Psoas muscle (tissue), 7 donors: ENCODE measurements at regions not wholly inside any gene's neighbourhood (a gene's known extent, or its start where the extent isn't known, plus 50 kb on each side); places are given as distances from the start of the nearest gene placed in this dataset.

Source experiments
- ATAC-seq, 4 donors: fragments of 200-7000 bp; cut with Tn5 transposase; one replicate each; pipeline ENCODE4 v1.9.1; 2020; ENCODE audit warnings: moderate library complexity in 3 of 4, mild to moderate bottlenecking in 2 of 4
- DNase-seq, 2 donors: peaks; one replicate each; pipeline ENCODE4 v3.0.0-alpha.2; 2020
- H3K27ac ChIP-seq: fragments of 200-600 bp; one replicate; pipeline ENCODE4 v1.8.0; 2022
- H3K27me3 ChIP-seq, 3 donors: fragments of 200-600 bp in 1 of 3; one replicate each; pipeline versions ENCODE4 v1.6.1 to v1.8.0; 2013 to 2022; ENCODE audit warnings: low read length in 2 of 3, mild to moderate bottlenecking in 2 of 3, moderate library complexity in 1 of 3; ENCODE audit not compliant: insufficient read depth in 3 of 3
- H3K36me3 ChIP-seq, 2 donors: fragments of 200-600 bp in 1 of 2; one replicate each; pipeline versions ENCODE4 v1.6.1 to v1.8.0; 2013 to 2022; ENCODE audit warnings: low read depth in 1 of 2, mild to moderate bottlenecking in 1 of 2, moderate library complexity in 1 of 2; ENCODE audit not compliant: insufficient read depth in 1 of 2
- H3K4me1 ChIP-seq: fragments of 200-600 bp; one replicate; pipeline ENCODE4 v1.8.0; 2022
- H3K4me3 ChIP-seq: fragments of 200-600 bp; one replicate; pipeline ENCODE4 v1.8.0; 2022; ENCODE audit warnings: mild to moderate bottlenecking
- H3K9me3 ChIP-seq: fragments of 200-600 bp; one replicate; pipeline ENCODE4 v1.8.0; 2022
- WGBS, 3 donors: extraction: QIAGEN DNeasy Blood & Tissue Kit; methylation state at CpG; one replicate each; pipeline versions ENCODE4 v1.1.6 to v1.1.7; 2013; 5-methylcytosine and 5-hydroxymethylcytosine counted together
- intact Hi-C, 2 donors: fragments of 100-400 bp; cut with DNase I; formaldehyde crosslinking; loops; one replicate each; pipeline versions ENCODE4 v1.11.0 to v1.14.2; 2022
- TF ChIP-seq, protein P1 (sequence below): fragments of 200-600 bp; IDR thresholded peaks from one replicate; pipeline ENCODE4 v1.8.0; 2022; ENCODE audit warnings: antibody characterized with exemption
- donor health status: healthy with polysubstance abuse.
- donor health status: DM: no; HTN: no; CAD: no; lungs with moderate emphysema.
- donor health status: Bipolar disorder and iron deficiency.
- donor health status: healthy.
- donor health status: DM: yes; HTN: yes; CAD: no.
- donor health status: DM: no; HTN: no; CAD: no.
- donor health status: DM: yes; HTN: yes; CAD: no.

- Histone ChIP-seq H3K27me3 (no peaks in the 10 kb centered on the region), H3K9me3 (no peaks in the 10 kb centered on the region), H3K4me1 (no peaks in the 10 kb centered on the region), H3K4me3 (no peak overlapping the region), H3K36me3 (no peaks in the 10 kb centered on the region), H3K27ac (no peak overlapping the region)
- DNase-seq (no peak), ATAC-seq (no peak)
- intact Hi-C loops, result no loop called here
- TF ChIP-seq, protein P1, sequence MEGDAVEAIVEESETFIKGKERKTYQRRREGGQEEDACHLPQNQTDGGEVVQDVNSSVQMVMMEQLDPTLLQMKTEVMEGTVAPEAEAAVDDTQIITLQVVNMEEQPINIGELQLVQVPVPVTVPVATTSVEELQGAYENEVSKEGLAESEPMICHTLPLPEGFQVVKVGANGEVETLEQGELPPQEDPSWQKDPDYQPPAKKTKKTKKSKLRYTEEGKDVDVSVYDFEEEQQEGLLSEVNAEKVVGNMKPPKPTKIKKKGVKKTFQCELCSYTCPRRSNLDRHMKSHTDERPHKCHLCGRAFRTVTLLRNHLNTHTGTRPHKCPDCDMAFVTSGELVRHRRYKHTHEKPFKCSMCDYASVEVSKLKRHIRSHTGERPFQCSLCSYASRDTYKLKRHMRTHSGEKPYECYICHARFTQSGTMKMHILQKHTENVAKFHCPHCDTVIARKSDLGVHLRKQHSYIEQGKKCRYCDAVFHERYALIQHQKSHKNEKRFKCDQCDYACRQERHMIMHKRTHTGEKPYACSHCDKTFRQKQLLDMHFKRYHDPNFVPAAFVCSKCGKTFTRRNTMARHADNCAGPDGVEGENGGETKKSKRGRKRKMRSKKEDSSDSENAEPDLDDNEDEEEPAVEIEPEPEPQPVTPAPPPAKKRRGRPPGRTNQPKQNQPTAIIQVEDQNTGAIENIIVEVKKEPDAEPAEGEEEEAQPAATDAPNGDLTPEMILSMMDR, result no peak
Measured at GRCh38 chr5:22998362-22998761, 145.2 kb upstream of the CDH12 start.

GRCh38 chr5:22988937-22989336, 135.8 kb upstream of the CDH12 start:
- no peak overlapping the region for H3K4me3 ChIP-seq
- H3K4me1 ChIP-seq, result no peaks in the 10 kb centered on the region
- DNase-seq, result no peak
- no peaks in the 10 kb centered on the region for H3K36me3 ChIP-seq
- H3K9me3 ChIP-seq, result no peaks in the 10 kb centered on the region
- ATAC-seq, result no peak
- WGBS, 3 donors, result 83 to 87% (median 85%) methylated on average over 6 of the region's 6 CpGs
- TF ChIP-seq, protein P1, result no peak
- H3K27me3 ChIP-seq, result no peaks in the 10 kb centered on the region
- H3K27ac ChIP-seq, result no peak overlapping the region
- intact Hi-C loops, result no loop called here

DNA sequence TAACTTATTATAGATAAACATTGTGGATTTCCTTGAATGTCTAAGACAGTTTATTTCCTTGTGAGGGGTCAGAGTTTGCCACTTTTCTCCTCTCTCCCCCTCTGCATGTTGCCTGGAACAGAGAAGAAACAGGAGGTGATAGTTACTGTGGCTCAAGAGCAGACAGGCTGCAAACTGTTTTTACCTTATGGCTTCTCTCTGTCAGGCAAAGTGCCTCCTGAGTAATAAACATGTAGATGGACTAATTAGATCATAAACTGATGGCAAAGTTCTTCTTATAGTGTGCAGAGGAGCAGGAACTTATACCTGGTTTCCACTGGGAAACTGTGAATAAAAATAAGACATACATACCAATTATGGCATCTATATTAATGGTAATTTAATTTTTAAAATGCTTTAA, 133.1 kb upstream of the CDH12 start:
- Histone ChIP-seq H3K27me3 (no peaks in the 10 kb centered on the region), H3K4me1 (no peaks in the 10 kb centered on the region), H3K27ac (no peak overlapping the region), H3K4me3 (no peak overlapping the region), H3K9me3 (no peaks in the 10 kb centered on the region), H3K36me3 (no peaks in the 10 kb centered on the region)
- no peak for ATAC-seq
- TF ChIP-seq, protein P1, result no peak
- no peak for DNase-seq
- intact Hi-C loops, result no loop called here

GRCh38 chr5:22985446-22985845, 132.3 kb upstream of the CDH12 start:
- Histone ChIP-seq H3K27ac (no peak overlapping the region), H3K36me3 (no peaks in the 10 kb centered on the region), H3K4me1 (no peaks in the 10 kb centered on the region), H3K27me3 (no peaks in the 10 kb centered on the region), H3K9me3 (no peaks in the 10 kb centered on the region), H3K4me3 (no peak overlapping the region)
- DNase-seq, result no peak
- WGBS, 3 donors, result 75 to 88% (median 76%) methylated on average over 1 of the region's 1 CpG
- intact Hi-C loops, result no loop called here
- TF ChIP-seq, protein P1, result no peak
- no peak for ATAC-seq

- H3K27me3 ChIP-seq, result no peaks in the 10 kb centered on the region
- TF ChIP-seq, protein P1, result no peak
- no peak overlapping the region for H3K4me3 ChIP-seq
- WGBS, 3 donors, result 86 to 89% (median 89%) methylated on average over 8 of the region's 8 CpGs
- no peak for DNase-seq
- ATAC-seq, result no peak
- H3K27ac ChIP-seq, result no peak overlapping the region
- H3K9me3 ChIP-seq, result peaks cover 4% of the 10 kb centered on the region
- H3K4me1 ChIP-seq, result no peaks in the 10 kb centered on the region
- intact Hi-C loops, result no loop called here
- no peaks in the 10 kb centered on the region for H3K36me3 ChIP-seq
Measured at GRCh38 chr5:22970956-22971618, 117.9 kb upstream of the CDH12 start.
